SH-SY5Y (cell line): ENCODE measurements at regions not wholly inside any gene's neighbourhood (a gene's known extent, or its start where the extent isn't known, plus 50 kb on each side); places are given as distances from the start of the nearest gene placed in this dataset.

Source experiments
- GATA2 ChIP-seq: IDR thresholded peaks from 2 replicates; pipeline ENCODE4 v1.6.1; 2011; ENCODE audit warnings: mild to moderate bottlenecking, low read depth, low read length
- GATA3 ChIP-seq: IDR thresholded peaks from 2 replicates; pipeline ENCODE4 v1.6.1; 2011; ENCODE audit warnings: low read depth, mild to moderate bottlenecking, low read length, moderate library complexity

- TF ChIP-seq GATA2 (no peak), GATA3 (no peak)
These were observed 515.2 kb downstream of the EIPR1 start for GRCh38 chr2:2862386-2862785.

- TF ChIP-seq GATA3 (no peak), GATA2 (no peak)
These were observed 515.9 kb downstream of the EIPR1 start for GRCh38 chr2:2861666-2862240.

- TF ChIP-seq GATA2 = no peak
- TF ChIP-seq GATA3 = no peak
These were observed 516.9 kb downstream of the EIPR1 start for GRCh38 chr2:2860589-2861300.

- TF ChIP-seq GATA3 (no peak), GATA2 (no peak)
These were observed 517.9 kb downstream of the EIPR1 start for GRCh38 chr2:2859732-2860131.

GRCh38 chr2:2859164-2859563 is 518.5 kb downstream of the EIPR1 start:
- no peak for TF ChIP-seq GATA2
- TF ChIP-seq GATA3 = no peak

GRCh38 chr2:2856723-2857415 is 520.7 kb downstream of the EIPR1 start:
- TF ChIP-seq GATA3 (no peak), GATA2 (no peak)

GRCh38 chr2:2855297-2855696 is 522.3 kb downstream of the EIPR1 start:
- no peak for TF ChIP-seq GATA2

GRCh38 chr2:2853346-2853745 is 522.3 kb upstream of the MYT1L start:
- no peak for TF ChIP-seq GATA3
- TF ChIP-seq GATA2 = no peak

- no peak for TF ChIP-seq GATA3
- TF ChIP-seq GATA2 = no peak
These were observed 521.0 kb upstream of the MYT1L start for GRCh38 chr2:2851806-2852777.

- TF ChIP-seq GATA2 (no peak), GATA3 (no peak)
These were observed 520.2 kb upstream of the MYT1L start for GRCh38 chr2:2851316-2851715.

- TF ChIP-seq GATA3 = no peak
- no peak for TF ChIP-seq GATA2
These were observed 519.8 kb upstream of the MYT1L start for GRCh38 chr2:2850859-2851258.

- TF ChIP-seq GATA3 (no peak), GATA2 (no peak)
These were observed 519.2 kb upstream of the MYT1L start for GRCh38 chr2:2850218-2850755.

- TF ChIP-seq GATA2 = no peak
- no peak for TF ChIP-seq GATA3
These were observed 518.6 kb upstream of the MYT1L start for GRCh38 chr2:2849464-2850217.
